ENCODE measurements at regions not wholly inside any gene's neighbourhood (a gene's known extent, or its start where the extent isn't known, plus 50 kb on each side); places are given as distances from the start of the nearest gene placed in this dataset.

GRCh38 chrX:103148075-103148474 is 55.1 kb upstream of the NXF3 start:
- no peak for DNase-seq (ENCODE audit: low read depth, low spot score)
- no TSS peak for BruUV-seq (replicated peaks)

More at GRCh38 chrX:103148075-103148474, 55.1 kb upstream of the NXF3 start:
- peaks cover 12 to 16% of the 10 kb centered on the region in 2 experiments for H3K4me1 ChIP-seq (ENCODE audit: control insufficient read depth in 1 of 2, insufficient read depth in 2 of 2, low read length in 2 of 2)
- H3K9me2 ChIP-seq (ENCODE audit: insufficient read depth), result no peaks in the 10 kb centered on the region
- intact Hi-C loops (cut with micrococcal nuclease), result no loop called here
- H3K27ac ChIP-seq (ENCODE audit: low read depth, low read length), result no peak overlapping the region
- H3K36me3 ChIP-seq (ENCODE audit: control insufficient read depth in 1 of 2, insufficient read depth in 2 of 2, low read length in 2 of 2), result no peaks in the 10 kb centered on the region
- no peaks in the 10 kb centered on the region for H3K9me3 ChIP-seq (ENCODE audit: control insufficient read depth in 1 of 2, insufficient read depth in 1 of 2, low read depth in 1 of 2, low read length in 2 of 2)
- RAD21 ChIA-PET (ENCODE audit: low non-redundant PET in 1 of 2, low total read pairs in 2 of 2, uncharacterized antibody in 2 of 2, unreplicated experiment in 2 of 2), result no interaction called here
- POLR2A ChIA-PET, result no interaction called here
- no peaks in the 10 kb centered on the region for H3K79me2 ChIP-seq (ENCODE audit: insufficient read depth, low read length)
- ATAC-seq, result no peak
- TF ChIP-seq YY1 (IDR thresholded peaks at IDR 0.05; ENCODE audit: extremely low read depth, insufficient replicate concordance, low read depth, low read length) (no peak), REST (IDR thresholded peaks at IDR 0.05; ENCODE audit: low read depth) (no peak), ELF1 (IDR thresholded peaks at IDR 0.05; ENCODE audit: borderline replicate concordance, low read depth) (no peak), SIN3A (IDR thresholded peaks at IDR 0.05; ENCODE audit: low read depth) (no peak), MAX (IDR thresholded peaks at IDR 0.05) (no peak), CTCF (IDR thresholded peaks at IDR 0.05 in 2 of 3, conservative IDR thresholded peaks at IDR 0.05 in 1 of 3; ENCODE audit: borderline replicate concordance in 1 of 3, insufficient read depth in 1 of 3, low read depth in 2 of 3, low read length in 2 of 3) (no peak), POLR2A (IDR thresholded peaks at IDR 0.05; ENCODE audit: borderline replicate concordance, extremely low read depth, insufficient read depth, insufficient read length) (no peak), EZH2phosphoT487 (IDR thresholded peaks at IDR 0.05; ENCODE audit: borderline replicate concordance) (no peak), JUND (IDR thresholded peaks at IDR 0.05) (no peak), EGR1 (IDR thresholded peaks at IDR 0.05; ENCODE audit: low read depth) (no peak), CBX3 (IDR thresholded peaks at IDR 0.05; ENCODE audit: low read depth) (no peak)
- H4K20me1 ChIP-seq (ENCODE audit: insufficient read depth), result no peaks in the 10 kb centered on the region
- no peaks in the 10 kb centered on the region for H3K27me3 ChIP-seq (ENCODE audit: insufficient read depth, low read length)
- H3K4me2 ChIP-seq (ENCODE audit: low read length), result no peak overlapping the region
- CTCF ChIA-PET, result no interaction called here
- H3K9ac ChIP-seq (ENCODE audit: low read length), result no peak overlapping the region
- H3K4me3 ChIP-seq (replicated peaks in 1 of 2; ENCODE audit: low read depth in 1 of 2, low read length in 2 of 2), result no peak overlapping the region
- no peak overlapping the region for H2AFZ ChIP-seq (ENCODE audit: low read depth, low read length, poor library complexity, severe bottlenecking)
